Gastroesophageal sphincter (tissue), 4 donors: ENCODE measurements at regions not wholly inside any gene's neighbourhood (a gene's known extent, or its start where the extent isn't known, plus 50 kb on each side); places are given as distances from the start of the nearest gene placed in this dataset.

ENCODE experiments used
- ATAC-seq: fragments of 150-250 bp; one replicate; pipeline ENCODE4 v1.9.1; 2016; ENCODE audit warnings: mild to moderate bottlenecking, moderate library complexity
- H3K27ac ChIP-seq, 4 donors: fragments of 200-600 bp; sonication (generic) in 3 of 4; 1 replicate in 3 of 4; 2 replicates in 1 of 4; pipeline ENCODE4 v1.5.1; 2016 to 2019
- H3K27me3 ChIP-seq: fragments of 200-600 bp; sonication (generic); one replicate; pipeline ENCODE4 v1.5.1; 2019
- H3K36me3 ChIP-seq, 2 donors: fragments of 200-600 bp; sonication (generic); one replicate each; pipeline ENCODE4 v1.5.1; 2019; ENCODE audit warnings: control low read depth in 1 of 2
- H3K4me1 ChIP-seq, 3 donors: fragments of 200-600 bp; sonication (generic); 1 replicate in 2 of 3; 2 replicates in 1 of 3; pipeline ENCODE4 v1.5.1; 2016 to 2019; ENCODE audit warnings: control low read depth in 2 of 3
- H3K4me3 ChIP-seq, 2 donors: fragments of 200-600 bp; sonication (generic); one replicate each; pipeline ENCODE4 v1.5.1; 2019; ENCODE audit warnings: mild to moderate bottlenecking in 1 of 2, moderate library complexity in 1 of 2
- H3K9me3 ChIP-seq, 3 donors: fragments of 200-600 bp; sonication (generic); one replicate each; pipeline ENCODE4 v1.5.1; 2017 to 2019; ENCODE audit warnings: control low read depth in 2 of 3
- CTCF ChIP-seq, 4 experiments: fragments of 200-600 bp in 2 of 4; fragments of 450-650 bp in 2 of 4; sonication (generic) in 1 of 4; IDR thresholded peaks; one replicate each; pipeline ENCODE4 v1.5.1; 2017 to 2019; ENCODE audit warnings: antibody characterized with exemption in 4 of 4, mild to moderate bottlenecking in 2 of 4, moderate library complexity in 2 of 4
- EP300 ChIP-seq: sonication (generic); formaldehyde crosslinking; IDR thresholded peaks from one replicate; pipeline ENCODE4 v1.6.1; 2017; ENCODE audit warnings: antibody characterized with exemption, mild to moderate bottlenecking
- POLR2A ChIP-seq, 2 donors: fragments of 450-650 bp; IDR thresholded peaks; one replicate each; pipeline ENCODE4 v1.6.1; 2017; ENCODE audit warnings: antibody characterized with exemption in 2 of 2, mild to moderate bottlenecking in 2 of 2, moderate library complexity in 1 of 2
- POLR2AphosphoS5 ChIP-seq: sonication (generic); formaldehyde crosslinking; IDR thresholded peaks from one replicate; pipeline ENCODE4 v1.6.1; 2017; ENCODE audit warnings: antibody characterized with exemption
- WGBS, 2 donors: methylation state at CpG; one replicate each; pipeline ENCODE4 v1.1.5; 2018; ENCODE audit warnings: low coverage in 1 of 2; 5-methylcytosine and 5-hydroxymethylcytosine counted together

- Histone ChIP-seq H3K36me3 (no peaks in the 10 kb centered on the region), H3K4me1 (peaks cover 4 to 5% (median 4%) of the 10 kb centered on the region in 3 donors), H3K9me3 (no peaks in the 10 kb centered on the region), H3K27me3 (no peaks in the 10 kb centered on the region), H3K4me3 (no peak overlapping the region), H3K27ac (no peak overlapping the region)
- no peak for TF ChIP-seq POLR2A (IDR thresholded peaks at IDR 0.05)
- TF ChIP-seq EP300: no peak
- no peak for TF ChIP-seq CTCF (IDR thresholded peaks at IDR 0.05)
- no peak for TF ChIP-seq POLR2AphosphoS5
- ATAC-seq: no peak
- 69 to 79% methylated on average over 4 to 5 of the region's 6 CpGs for whole genome bisulfite sequencing, 2 donors
These were observed 423.6 kb upstream of the TNP1 start for GRCh38 chr2:217283460-217283859.

GRCh38 chr2:217282531-217282930 is 422.7 kb upstream of the TNP1 start:
- Histone ChIP-seq H3K27me3 (no peaks in the 10 kb centered on the region), H3K4me1 (peaks cover 4 to 13% (median 5%) of the 10 kb centered on the region in 3 donors), H3K36me3 (no peaks in the 10 kb centered on the region), H3K4me3 (no peak overlapping the region), H3K9me3 (no peaks in the 10 kb centered on the region), H3K27ac (no peak overlapping the region)
- TF ChIP-seq CTCF (IDR thresholded peaks at IDR 0.05) (no peak), POLR2AphosphoS5 (no peak), EP300 (no peak), POLR2A (IDR thresholded peaks at IDR 0.05) (no peak)
- ATAC-seq: no peak
- WGBS, 2 donors: 68 to 88% methylated on average over 2 of the region's 2 CpGs

- Histone ChIP-seq H3K4me3 (no peak overlapping the region), H3K27ac (peak overlapping the region in 2 of 4 donors; percentile 9 to 52), H3K9me3 (no peaks in the 10 kb centered on the region), H3K4me1 (peaks cover 4 to 17% (median 5%) of the 10 kb centered on the region in 3 donors), H3K27me3 (no peaks in the 10 kb centered on the region), H3K36me3 (no peaks in the 10 kb centered on the region)
- peak; percentile 66 for ATAC-seq
- peak; percentile 31 for TF ChIP-seq POLR2AphosphoS5
- no peak for TF ChIP-seq EP300
These were observed 419.7 kb upstream of the TNP1 start for GRCh38 chr2:217279556-217279955.

GRCh38 chr2:217279140-217279539 is 419.3 kb upstream of the TNP1 start:
- H3K4me1 ChIP-seq: peaks cover 4 to 17% (median 5%) of the 10 kb centered on the region in 3 donors
- no peak for ATAC-seq
- H3K27ac ChIP-seq: peak overlapping the region in 3 of 4 donors; percentile 9 to 58 (median 52)
- H3K9me3 ChIP-seq: no peaks in the 10 kb centered on the region
- no peak for TF ChIP-seq EP300
- TF ChIP-seq POLR2AphosphoS5: no peak
- no peak for TF ChIP-seq POLR2A (IDR thresholded peaks at IDR 0.05)
- no peak for TF ChIP-seq CTCF (IDR thresholded peaks at IDR 0.05)
- H3K36me3 ChIP-seq: no peaks in the 10 kb centered on the region
- no peaks in the 10 kb centered on the region for H3K27me3 ChIP-seq
- no peak overlapping the region for H3K4me3 ChIP-seq
- 66 to 85% methylated on average over 3 of the region's 3 CpGs for WGBS, 2 donors

- 34 to 42% methylated on average over 6 to 8 of the region's 8 CpGs for WGBS, 2 donors
- TF ChIP-seq POLR2AphosphoS5 (peak; percentile 94), POLR2A (IDR thresholded peaks at IDR 0.05) (no peak), CTCF (IDR thresholded peaks at IDR 0.05) (no peak)
- H3K4me1 ChIP-seq: peaks cover 4 to 25% (median 5%) of the 10 kb centered on the region in 3 donors
- ATAC-seq: peak; percentile 79
- H3K4me3 ChIP-seq: no peak overlapping the region
- no peaks in the 10 kb centered on the region for H3K36me3 ChIP-seq
- no peaks in the 10 kb centered on the region for H3K9me3 ChIP-seq
- no peaks in the 10 kb centered on the region for H3K27me3 ChIP-seq
- peak overlapping the region in 3 of 4 donors; percentile 21 to 58 (median 52) for H3K27ac ChIP-seq
These were observed 418.0 kb upstream of the TNP1 start for GRCh38 chr2:217277646-217278398.
